ENCODE measurements at regions not wholly inside any gene's neighbourhood (a gene's known extent, or its start where the extent isn't known, plus 50 kb on each side); places are given as distances from the start of the nearest gene placed in this dataset.
"Not testable (repeated sequence)": the region's sequence is repeated elsewhere in the genome, so short reads cannot be mapped to it uniquely, and the experiment has no call there.

GRCh38 chr2:65916785-65917295, 484.4 kb upstream of the SPRED2 start:
- DNase-seq (ENCODE audit: low spot score): no peak

- no peak for DNase-seq (ENCODE audit: low spot score)
Observed at GRCh38 chr2:65916177-65916576, 483.8 kb upstream of the SPRED2 start.

GRCh38 chr2:65915273-65915672, 482.9 kb upstream of the SPRED2 start:
- DNase-seq (ENCODE audit: low spot score): no peak

GRCh38 chr2:65914244-65914786, 481.9 kb upstream of the SPRED2 start:
- no peak for DNase-seq (ENCODE audit: low spot score)

- DNase-seq (ENCODE audit: low spot score): no peak
Observed at GRCh38 chr2:65913813-65914212, 481.4 kb upstream of the SPRED2 start.

- no peak for DNase-seq (ENCODE audit: low spot score)
Observed at GRCh38 chr2:65901756-65902155, 469.4 kb upstream of the SPRED2 start.

- no peak for DNase-seq (ENCODE audit: low spot score)
Observed at GRCh38 chr2:65896446-65896845, 464.0 kb upstream of the SPRED2 start.

- DNase-seq (ENCODE audit: low spot score): not testable (repeated sequence)
Observed at GRCh38 chr2:65890131-65890530, 457.7 kb upstream of the SPRED2 start.

GRCh38 chr2:65885266-65885665, 452.9 kb upstream of the SPRED2 start:
- no peak for DNase-seq (ENCODE audit: low spot score)

GRCh38 chr2:65881592-65881991, 449.2 kb upstream of the SPRED2 start:
- DNase-seq (ENCODE audit: low spot score): no peak

GRCh38 chr2:65880436-65880835, 448.0 kb upstream of the SPRED2 start:
- no peak for DNase-seq (ENCODE audit: low spot score)

GRCh38 chr2:65878011-65878340, 445.6 kb upstream of the SPRED2 start:
- no peak for DNase-seq (ENCODE audit: low spot score)

- DNase-seq (ENCODE audit: low spot score): no peak
Observed at GRCh38 chr2:65877331-65878010, 445.1 kb upstream of the SPRED2 start.

GRCh38 chr2:65876114-65876513, 443.7 kb upstream of the SPRED2 start:
- no peak for DNase-seq (ENCODE audit: low spot score)

- no peak for DNase-seq (ENCODE audit: low spot score)
Observed at GRCh38 chr2:65870826-65871225, 438.4 kb upstream of the SPRED2 start.

GRCh38 chr2:65869296-65869695, 436.9 kb upstream of the SPRED2 start:
- DNase-seq (ENCODE audit: low spot score): no peak

- no peak for DNase-seq (ENCODE audit: low spot score)
Observed at GRCh38 chr2:65868177-65868576, 435.8 kb upstream of the SPRED2 start.

GRCh38 chr2:65867446-65867845, 435.0 kb upstream of the SPRED2 start:
- no peak for DNase-seq (ENCODE audit: low spot score)

GRCh38 chr2:65866148-65866547, 433.7 kb upstream of the SPRED2 start:
- DNase-seq (ENCODE audit: low spot score): no peak

GRCh38 chr2:65864619-65865018, 432.2 kb upstream of the SPRED2 start:
- DNase-seq (ENCODE audit: low spot score): no peak

GRCh38 chr2:65863713-65864112, 431.3 kb upstream of the SPRED2 start:
- no peak for DNase-seq (ENCODE audit: low spot score)

GRCh38 chr2:65856928-65857327, 424.5 kb upstream of the SPRED2 start:
- no peak for DNase-seq (ENCODE audit: low spot score)

- DNase-seq (ENCODE audit: low spot score): no peak
Observed at GRCh38 chr2:65856423-65856822, 424.0 kb upstream of the SPRED2 start.

GRCh38 chr2:65850695-65851094, 418.3 kb upstream of the SPRED2 start:
- DNase-seq (ENCODE audit: low spot score): no peak
